ENCODE measurements at regions not wholly inside any gene's neighbourhood (a gene's known extent, or its start where the extent isn't known, plus 50 kb on each side); places are given as distances from the start of the nearest gene placed in this dataset.

- no peaks in the 10 kb centered on the region for H3K36me3 ChIP-seq (ENCODE audit: insufficient read depth, low read length)
- no peaks in the 10 kb centered on the region for H3K4me1 ChIP-seq (ENCODE audit: insufficient read depth, low read length)
- DNase-seq (ENCODE audit: insufficient read length, low spot score, missing footprints), result no peak
- H2AFZ ChIP-seq (ENCODE audit: low read length), result no peak overlapping the region
- TF ChIP-seq, protein P1, sequence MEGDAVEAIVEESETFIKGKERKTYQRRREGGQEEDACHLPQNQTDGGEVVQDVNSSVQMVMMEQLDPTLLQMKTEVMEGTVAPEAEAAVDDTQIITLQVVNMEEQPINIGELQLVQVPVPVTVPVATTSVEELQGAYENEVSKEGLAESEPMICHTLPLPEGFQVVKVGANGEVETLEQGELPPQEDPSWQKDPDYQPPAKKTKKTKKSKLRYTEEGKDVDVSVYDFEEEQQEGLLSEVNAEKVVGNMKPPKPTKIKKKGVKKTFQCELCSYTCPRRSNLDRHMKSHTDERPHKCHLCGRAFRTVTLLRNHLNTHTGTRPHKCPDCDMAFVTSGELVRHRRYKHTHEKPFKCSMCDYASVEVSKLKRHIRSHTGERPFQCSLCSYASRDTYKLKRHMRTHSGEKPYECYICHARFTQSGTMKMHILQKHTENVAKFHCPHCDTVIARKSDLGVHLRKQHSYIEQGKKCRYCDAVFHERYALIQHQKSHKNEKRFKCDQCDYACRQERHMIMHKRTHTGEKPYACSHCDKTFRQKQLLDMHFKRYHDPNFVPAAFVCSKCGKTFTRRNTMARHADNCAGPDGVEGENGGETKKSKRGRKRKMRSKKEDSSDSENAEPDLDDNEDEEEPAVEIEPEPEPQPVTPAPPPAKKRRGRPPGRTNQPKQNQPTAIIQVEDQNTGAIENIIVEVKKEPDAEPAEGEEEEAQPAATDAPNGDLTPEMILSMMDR (IDR thresholded peaks at IDR 0.05; ENCODE audit: extremely low read depth, low read depth, low read length), result no peak
- H3K4me2 ChIP-seq (ENCODE audit: insufficient read depth, low read length), result no peak overlapping the region
- no peaks in the 10 kb centered on the region for H3K79me2 ChIP-seq (ENCODE audit: insufficient read depth, low read length)
- peaks cover 2% of the 10 kb centered on the region for H3K9me3 ChIP-seq (ENCODE audit: low read depth, low read length)
- H3K27ac ChIP-seq (ENCODE audit: low read depth, low read length), result no peak overlapping the region
- no peak overlapping the region for H3K4me3 ChIP-seq (ENCODE audit: insufficient read depth, low read length)
- H3K27me3 ChIP-seq (ENCODE audit: insufficient read depth, low read length), result no peaks in the 10 kb centered on the region
- no peaks in the 10 kb centered on the region for H4K20me1 ChIP-seq (ENCODE audit: insufficient read depth, low read length)
These were observed 225.5 kb upstream of the KLHL1 start for GRCh38 chr13:70333752-70334151.

DNA sequence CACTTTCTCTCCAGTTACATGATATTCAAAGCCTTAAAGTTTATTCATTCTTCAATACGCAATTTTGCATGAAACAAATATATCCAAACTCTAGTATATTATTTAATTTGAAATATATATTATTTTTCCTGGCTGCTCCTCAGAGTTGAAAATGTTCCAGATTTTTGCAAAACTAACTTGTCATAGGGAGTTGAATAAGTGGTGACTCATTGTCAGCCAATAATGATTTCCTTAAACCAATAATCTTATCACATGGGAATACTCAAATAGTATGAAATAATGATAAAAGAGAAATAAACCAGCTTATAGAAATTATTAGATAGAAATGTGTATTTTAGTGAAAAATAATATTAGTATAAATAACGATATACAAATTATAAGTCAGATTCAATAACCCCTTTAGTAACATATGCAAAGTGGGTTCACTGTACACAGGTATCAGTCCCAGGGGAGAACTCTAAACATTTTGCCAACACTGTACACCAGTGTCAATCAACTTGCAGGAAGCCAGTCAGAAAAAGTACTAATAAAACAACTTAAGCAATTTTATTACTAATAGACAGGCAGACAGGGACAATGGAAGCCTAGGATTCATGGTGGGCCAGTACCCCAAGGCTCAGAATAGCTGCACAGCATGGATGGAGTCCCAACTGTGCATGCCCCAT is 222.6 kb upstream of the KLHL1 start:
- Histone ChIP-seq H4K20me1 (ENCODE audit: insufficient read depth, low read length) (no peaks in the 10 kb centered on the region), H3K27me3 (ENCODE audit: insufficient read depth, low read length) (no peaks in the 10 kb centered on the region), H3K4me1 (ENCODE audit: insufficient read depth, low read length) (no peaks in the 10 kb centered on the region), H3K4me3 (ENCODE audit: insufficient read depth, low read length) (no peak overlapping the region), H3K4me2 (ENCODE audit: insufficient read depth, low read length) (no peak overlapping the region), H3K36me3 (ENCODE audit: insufficient read depth, low read length) (no peaks in the 10 kb centered on the region), H3K27ac (ENCODE audit: low read depth, low read length) (no peak overlapping the region), H3K9me3 (ENCODE audit: low read depth, low read length) (peaks cover 2% of the 10 kb centered on the region), H3K79me2 (ENCODE audit: insufficient read depth, low read length) (no peaks in the 10 kb centered on the region), H2AFZ (ENCODE audit: low read length) (no peak overlapping the region)
- TF ChIP-seq, protein P1 (IDR thresholded peaks at IDR 0.05; ENCODE audit: extremely low read depth, low read depth, low read length), result no peak
- peak; percentile 3 for DNase-seq (ENCODE audit: insufficient read length, low spot score, missing footprints)

DNA sequence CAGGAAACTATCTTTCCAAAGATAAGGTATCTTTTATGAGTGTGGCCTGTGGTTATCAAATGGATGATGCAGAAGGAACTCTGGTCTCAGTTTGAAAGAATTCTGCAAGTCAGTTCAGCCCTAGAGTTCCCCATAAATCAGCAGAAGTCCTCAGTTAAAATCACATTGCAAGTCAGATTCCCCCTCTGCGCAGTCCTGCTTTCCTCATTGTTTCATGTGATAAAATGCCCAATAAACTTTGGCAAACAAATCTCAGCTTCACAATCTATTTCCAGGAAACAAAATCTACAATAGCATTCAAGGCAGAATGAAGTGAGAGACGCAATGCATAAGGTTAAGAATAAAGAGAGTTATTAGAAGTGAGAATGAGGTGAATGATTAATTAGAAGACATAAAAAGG is 216.3 kb upstream of the KLHL1 start:
- H3K27ac ChIP-seq (ENCODE audit: low read depth, low read length), result no peak overlapping the region
- DNase-seq (ENCODE audit: insufficient read length, low spot score, missing footprints), result no peak
- no peaks in the 10 kb centered on the region for H3K9me3 ChIP-seq (ENCODE audit: low read depth, low read length)
- no peaks in the 10 kb centered on the region for H3K27me3 ChIP-seq (ENCODE audit: insufficient read depth, low read length)
- no peaks in the 10 kb centered on the region for H4K20me1 ChIP-seq (ENCODE audit: insufficient read depth, low read length)
- H3K36me3 ChIP-seq (ENCODE audit: insufficient read depth, low read length), result no peaks in the 10 kb centered on the region
- no peaks in the 10 kb centered on the region for H3K79me2 ChIP-seq (ENCODE audit: insufficient read depth, low read length)
- no peaks in the 10 kb centered on the region for H3K4me1 ChIP-seq (ENCODE audit: insufficient read depth, low read length)
- no peak overlapping the region for H3K4me2 ChIP-seq (ENCODE audit: insufficient read depth, low read length)
- H3K4me3 ChIP-seq (ENCODE audit: insufficient read depth, low read length), result no peak overlapping the region
- no peak overlapping the region for H2AFZ ChIP-seq (ENCODE audit: low read length)
- TF ChIP-seq, protein P1 (IDR thresholded peaks at IDR 0.05; ENCODE audit: extremely low read depth, low read depth, low read length), result no peak

GRCh38 chr13:70311191-70311590 is 202.9 kb upstream of the KLHL1 start:
- H3K79me2 ChIP-seq (ENCODE audit: insufficient read depth, low read length), result no peaks in the 10 kb centered on the region
- no peak overlapping the region for H2AFZ ChIP-seq (ENCODE audit: low read length)
- no peaks in the 10 kb centered on the region for H3K36me3 ChIP-seq (ENCODE audit: insufficient read depth, low read length)
- H3K4me3 ChIP-seq (ENCODE audit: insufficient read depth, low read length), result no peak overlapping the region
- no peaks in the 10 kb centered on the region for H4K20me1 ChIP-seq (ENCODE audit: insufficient read depth, low read length)
- TF ChIP-seq, protein P1 (IDR thresholded peaks at IDR 0.05; ENCODE audit: extremely low read depth, low read depth, low read length), result no peak
- no peak overlapping the region for H3K4me2 ChIP-seq (ENCODE audit: insufficient read depth, low read length)
- H3K27ac ChIP-seq (ENCODE audit: low read depth, low read length), result no peak overlapping the region
- no peaks in the 10 kb centered on the region for H3K4me1 ChIP-seq (ENCODE audit: insufficient read depth, low read length)
- H3K27me3 ChIP-seq (ENCODE audit: insufficient read depth, low read length), result no peaks in the 10 kb centered on the region
- H3K9me3 ChIP-seq (ENCODE audit: low read depth, low read length), result no peaks in the 10 kb centered on the region
- no peak for DNase-seq (ENCODE audit: insufficient read length, low spot score, missing footprints)

Data from osteoblast (primary cell).